AG04450 (cell line): ENCODE measurements at regions not wholly inside any gene's neighbourhood (a gene's known extent, or its start where the extent isn't known, plus 50 kb on each side); places are given as distances from the start of the nearest gene placed in this dataset.
"Not testable (repeated sequence)": the region's sequence is repeated elsewhere in the genome, so short reads cannot be mapped to it uniquely, and the experiment has no call there.

Experiments
- CTCF ChIA-PET: fragments of 300-600, 350-600 bp; formaldehyde crosslinking; extraction: SDS; loops from one replicate; lab custom pipeline; 2022; ENCODE audit warnings: antibody characterized with exemption, inconsistent platforms; lab: Charles Lee
- POLR2A ChIA-PET: fragments of 350-600 bp; formaldehyde crosslinking; extraction: SDS; loops from one replicate; lab custom pipeline; 2021; ENCODE audit warnings: antibody characterized with exemption, inconsistent platforms; lab: Yijun Ruan, JAX
- DNase-seq: peaks from one replicate; pipeline ENCODE4 v3.0.0-alpha.2; 2011; ENCODE audit warnings: low read depth, low spot score
- H3K27ac ChIP-seq: one replicate; pipeline ENCODE4 v1.5.1; 2012; ENCODE audit warnings: low read depth, low read length, control low read depth
- H3K27me3 ChIP-seq: one replicate; pipeline ENCODE4 v1.6.0; 2012; ENCODE audit warnings: low read length; ENCODE audit not compliant: control insufficient read depth, insufficient read depth
- H3K4me3 ChIP-seq: 2 replicates; pipeline ENCODE4 v1.5.1; 2011; ENCODE audit warnings: mild to moderate bottlenecking, low read depth, low read length, control low read depth
- H3K9me3 ChIP-seq: 2 replicates; pipeline ENCODE4 v1.5.1; 2012; ENCODE audit warnings: low read length; ENCODE audit not compliant: control insufficient read depth, insufficient read depth
- TF ChIP-seq, protein P1 (sequence below): IDR thresholded peaks from 2 replicates; pipeline ENCODE4 v1.5.1; 2011; ENCODE audit warnings: low read depth, low read length, control low read depth, inconsistent platforms

GRCh38 chr5:126284977-126285696 lies 138.1 kb upstream of the GRAMD2B start:
- ChIA-PET CTCF (no interaction called here), POLR2A (no interaction called here)
- Histone ChIP-seq H3K27ac (no peak overlapping the region), H3K9me3 (no peaks in the 10 kb centered on the region), H3K4me3 (no peak overlapping the region), H3K27me3 (no peaks in the 10 kb centered on the region)
- TF ChIP-seq, protein P1, sequence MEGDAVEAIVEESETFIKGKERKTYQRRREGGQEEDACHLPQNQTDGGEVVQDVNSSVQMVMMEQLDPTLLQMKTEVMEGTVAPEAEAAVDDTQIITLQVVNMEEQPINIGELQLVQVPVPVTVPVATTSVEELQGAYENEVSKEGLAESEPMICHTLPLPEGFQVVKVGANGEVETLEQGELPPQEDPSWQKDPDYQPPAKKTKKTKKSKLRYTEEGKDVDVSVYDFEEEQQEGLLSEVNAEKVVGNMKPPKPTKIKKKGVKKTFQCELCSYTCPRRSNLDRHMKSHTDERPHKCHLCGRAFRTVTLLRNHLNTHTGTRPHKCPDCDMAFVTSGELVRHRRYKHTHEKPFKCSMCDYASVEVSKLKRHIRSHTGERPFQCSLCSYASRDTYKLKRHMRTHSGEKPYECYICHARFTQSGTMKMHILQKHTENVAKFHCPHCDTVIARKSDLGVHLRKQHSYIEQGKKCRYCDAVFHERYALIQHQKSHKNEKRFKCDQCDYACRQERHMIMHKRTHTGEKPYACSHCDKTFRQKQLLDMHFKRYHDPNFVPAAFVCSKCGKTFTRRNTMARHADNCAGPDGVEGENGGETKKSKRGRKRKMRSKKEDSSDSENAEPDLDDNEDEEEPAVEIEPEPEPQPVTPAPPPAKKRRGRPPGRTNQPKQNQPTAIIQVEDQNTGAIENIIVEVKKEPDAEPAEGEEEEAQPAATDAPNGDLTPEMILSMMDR = no peak
- no peak for DNase-seq

DNA sequence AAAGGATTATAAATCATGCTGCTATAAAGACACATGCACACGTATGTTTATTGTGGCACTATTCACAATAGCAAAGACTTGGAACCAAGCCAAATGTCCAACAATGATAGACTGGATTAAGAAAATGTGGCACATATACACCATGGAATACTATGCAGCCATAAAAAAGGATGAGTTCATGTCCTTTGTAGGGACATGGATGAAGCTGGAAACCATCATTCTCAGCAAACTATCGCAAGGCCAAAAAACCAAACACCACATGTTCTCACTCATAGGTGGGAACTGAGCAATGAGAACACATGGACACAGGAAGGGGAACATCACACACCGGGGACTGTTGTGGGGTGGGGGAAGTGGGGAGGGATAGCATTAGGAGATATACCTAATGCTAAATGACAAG lies 127.1 kb upstream of the GRAMD2B start:
- DNase-seq, H3K4me3 ChIP-seq, CTCF ChIA-PET: not testable (repeated sequence)

DNA sequence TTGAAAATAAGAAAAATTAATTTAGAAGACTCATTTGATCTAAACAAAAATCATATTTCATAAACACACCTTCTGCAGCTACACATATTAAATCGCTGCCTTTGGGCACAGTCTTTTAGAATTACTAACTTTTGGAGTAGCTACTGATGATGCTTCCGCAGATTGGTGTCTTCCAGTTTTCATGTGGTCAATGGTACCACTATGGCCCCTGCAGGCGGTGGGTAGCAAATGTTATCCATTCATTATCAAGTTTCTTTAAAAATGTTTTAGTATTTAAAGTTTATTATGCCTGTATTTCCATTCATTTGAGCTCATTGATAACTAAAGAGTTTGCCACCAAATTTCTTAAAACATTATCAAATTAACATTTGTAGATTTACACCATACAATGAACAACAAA lies 122.9 kb upstream of the GRAMD2B start:
- Histone ChIP-seq H3K27me3 (peaks cover 2% of the 10 kb centered on the region), H3K4me3 (no peak overlapping the region), H3K27ac (no peak overlapping the region), H3K9me3 (no peaks in the 10 kb centered on the region)
- CTCF ChIA-PET = no interaction called here
- no peak for DNase-seq
- POLR2A ChIA-PET = no interaction called here
- TF ChIP-seq, protein P1 = 0 out of 2 replicates have a peak, but pooled peaks have one; percentile 18

More for the DNA sequence above, 127.1 kb upstream of the GRAMD2B start:
- H3K27ac ChIP-seq, H3K9me3 ChIP-seq, POLR2A ChIA-PET, H3K27me3 ChIP-seq: not testable (repeated sequence)

- H3K27me3 ChIP-seq = peaks cover 2% of the 10 kb centered on the region
- no peak overlapping the region for H3K27ac ChIP-seq
- CTCF ChIA-PET = no interaction called here
- H3K9me3 ChIP-seq = no peaks in the 10 kb centered on the region
- POLR2A ChIA-PET = interaction anchor here (0.7 kb wide), 1 partner anchor 219 kb away, joined by 6 read pairs; no protein-coding TSS in a partner anchor
- no peak overlapping the region for H3K4me3 ChIP-seq
- no peak for DNase-seq
- TF ChIP-seq, protein P1 = no peak
Measured at GRCh38 chr5:126301056-126301455, 122.2 kb upstream of the GRAMD2B start.

- H3K4me3 ChIP-seq = no peak overlapping the region
- no peak overlapping the region for H3K27ac ChIP-seq
- DNase-seq = no peak
- peaks cover 2% of the 10 kb centered on the region for H3K27me3 ChIP-seq
- TF ChIP-seq, protein P1 = no peak
- H3K9me3 ChIP-seq = no peaks in the 10 kb centered on the region
- ChIA-PET POLR2A (interaction anchor here (0.7 kb wide), 1 partner anchor 825 kb away, joined by 8 read pairs; no protein-coding TSS in a partner anchor), CTCF (no interaction called here)
Measured at GRCh38 chr5:126309860-126310259, 113.3 kb upstream of the GRAMD2B start.
